Prostate gland (tissue), 2 donors: ENCODE measurements at regions not wholly inside any gene's neighbourhood (a gene's known extent, or its start where the extent isn't known, plus 50 kb on each side); places are given as distances from the start of the nearest gene placed in this dataset.

Experiments used
- DNase-seq: peaks from one replicate; pipeline ENCODE4 v3.0.0-alpha.2; 2019; ENCODE audit warnings: low spot score
- H3K27ac ChIP-seq, 2 donors: fragments of 200-600 bp; sonication (generic); 2 replicates each; pipeline ENCODE4 v1.5.1; 2017 to 2019
- H3K27me3 ChIP-seq: fragments of 200-600 bp; sonication (generic); replicated peaks from 2 replicates; pipeline ENCODE4 v1.5.1; 2019; ENCODE audit not compliant: insufficient read depth
- H3K36me3 ChIP-seq, 2 donors: fragments of 200-600 bp; sonication (generic); 1 replicate in 1 of 2; 2 replicates in 1 of 2; pipeline versions ENCODE4 v1.5.1 to v1.8.1; 2017 to 2019
- H3K4me1 ChIP-seq: fragments of 200-600 bp; sonication (generic); replicated peaks from 2 replicates; pipeline ENCODE4 v1.5.1; 2019
- H3K4me3 ChIP-seq, 2 donors: fragments of 200-600 bp; sonication (generic); 2 replicates each; pipeline ENCODE4 v1.5.1; 2017 to 2019
- H3K9me3 ChIP-seq: fragments of 200-600 bp; sonication (generic); 2 replicates; pipeline ENCODE4 v1.5.1; 2017
- POLR2A ChIP-seq: fragments of 450-650 bp; IDR thresholded peaks from one replicate; pipeline ENCODE4 v1.6.1; 2016; ENCODE audit warnings: antibody characterized with exemption, mild to moderate bottlenecking
- POLR2AphosphoS5 ChIP-seq: sonication (generic); formaldehyde crosslinking; IDR thresholded peaks from one replicate; pipeline ENCODE4 v1.6.1; 2017; ENCODE audit warnings: antibody characterized with exemption
- WGBS: methylation state at CpG from one replicate; pipeline ENCODE4 v1.1.5; 2018; 5-methylcytosine and 5-hydroxymethylcytosine counted together
- intact Hi-C: fragments of 100-400 bp; cut with DNase I; formaldehyde crosslinking; loops from one replicate; pipeline ENCODE4 v1.14.2; 2022
- TF ChIP-seq, protein P1 (sequence below), 4 experiments: fragments of 200-600 bp in 2 of 4; fragments of 450-650 bp in 2 of 4; sonication (generic) in 2 of 4; IDR thresholded peaks; 1 replicate in 3 of 4; 2 replicates in 1 of 4; pipeline ENCODE4 v1.5.1; 2016 to 2019; ENCODE audit warnings: antibody characterized with exemption in 4 of 4, mild to moderate bottlenecking in 2 of 4, moderate library complexity in 2 of 4

DNA sequence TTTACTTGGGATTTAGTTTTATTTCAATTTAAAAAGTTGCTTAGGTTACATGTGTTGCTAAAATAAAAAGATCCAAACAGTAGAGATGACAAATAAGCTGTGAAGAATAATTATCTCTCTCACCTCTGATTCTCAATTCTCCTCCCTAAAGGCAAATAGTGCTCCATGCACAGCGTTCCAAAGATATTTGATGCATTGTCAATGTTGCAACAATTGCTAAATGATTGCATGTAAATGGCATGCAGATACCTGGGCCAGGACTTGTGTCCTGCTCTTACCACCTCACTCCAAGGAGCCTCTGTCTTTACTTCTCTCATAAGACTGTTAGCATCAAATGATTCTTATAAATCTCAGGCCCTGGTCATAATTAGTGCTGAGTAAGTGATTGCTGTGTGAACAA, 217.7 kb downstream of the SEC23IP start:
- WGBS = 57% methylated on average over 1 of the region's 1 CpG
- no peak overlapping the region for H3K4me3 ChIP-seq
- H3K27me3 ChIP-seq = no peaks in the 10 kb centered on the region
- H3K4me1 ChIP-seq = no peaks in the 10 kb centered on the region
- H3K9me3 ChIP-seq = no peaks in the 10 kb centered on the region
- no peak overlapping the region for H3K27ac ChIP-seq
- H3K36me3 ChIP-seq = no peaks in the 10 kb centered on the region
- TF ChIP-seq POLR2A = no peak
- TF ChIP-seq, protein P1, sequence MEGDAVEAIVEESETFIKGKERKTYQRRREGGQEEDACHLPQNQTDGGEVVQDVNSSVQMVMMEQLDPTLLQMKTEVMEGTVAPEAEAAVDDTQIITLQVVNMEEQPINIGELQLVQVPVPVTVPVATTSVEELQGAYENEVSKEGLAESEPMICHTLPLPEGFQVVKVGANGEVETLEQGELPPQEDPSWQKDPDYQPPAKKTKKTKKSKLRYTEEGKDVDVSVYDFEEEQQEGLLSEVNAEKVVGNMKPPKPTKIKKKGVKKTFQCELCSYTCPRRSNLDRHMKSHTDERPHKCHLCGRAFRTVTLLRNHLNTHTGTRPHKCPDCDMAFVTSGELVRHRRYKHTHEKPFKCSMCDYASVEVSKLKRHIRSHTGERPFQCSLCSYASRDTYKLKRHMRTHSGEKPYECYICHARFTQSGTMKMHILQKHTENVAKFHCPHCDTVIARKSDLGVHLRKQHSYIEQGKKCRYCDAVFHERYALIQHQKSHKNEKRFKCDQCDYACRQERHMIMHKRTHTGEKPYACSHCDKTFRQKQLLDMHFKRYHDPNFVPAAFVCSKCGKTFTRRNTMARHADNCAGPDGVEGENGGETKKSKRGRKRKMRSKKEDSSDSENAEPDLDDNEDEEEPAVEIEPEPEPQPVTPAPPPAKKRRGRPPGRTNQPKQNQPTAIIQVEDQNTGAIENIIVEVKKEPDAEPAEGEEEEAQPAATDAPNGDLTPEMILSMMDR (IDR thresholded peaks at IDR 0.05) = no peak
- no peak for TF ChIP-seq POLR2AphosphoS5
- intact Hi-C loops = no loop called here
- DNase-seq = no peak

DNA sequence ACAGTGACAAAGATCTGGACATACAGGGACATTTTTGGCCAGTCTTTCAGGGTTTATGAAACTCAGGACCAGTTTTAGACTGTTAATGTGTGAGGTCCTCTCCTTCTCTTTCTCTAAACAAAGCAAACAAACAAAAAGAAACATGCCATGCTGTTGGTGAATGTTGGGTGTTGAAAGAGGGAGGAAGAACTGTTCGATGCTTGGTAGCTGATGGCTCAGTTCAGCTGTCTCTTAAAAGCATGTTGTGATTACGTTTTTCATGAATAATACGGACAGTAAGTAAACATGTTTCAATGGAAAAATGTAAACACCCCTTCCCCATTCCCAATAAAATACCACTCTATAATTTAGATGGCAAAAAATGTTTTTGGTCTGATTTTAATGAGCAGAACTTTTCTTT, 219.1 kb downstream of the SEC23IP start:
- Histone ChIP-seq H3K36me3 (no peaks in the 10 kb centered on the region), H3K4me1 (no peaks in the 10 kb centered on the region), H3K27ac (no peak overlapping the region), H3K27me3 (no peaks in the 10 kb centered on the region), H3K4me3 (no peak overlapping the region), H3K9me3 (no peaks in the 10 kb centered on the region)
- intact Hi-C loops = no loop called here
- 46% methylated on average over 3 of the region's 3 CpGs for WGBS
- no peak for TF ChIP-seq POLR2A
- no peak for TF ChIP-seq POLR2AphosphoS5
- TF ChIP-seq, protein P1 (IDR thresholded peaks at IDR 0.05) = no peak
- no peak for DNase-seq

DNA sequence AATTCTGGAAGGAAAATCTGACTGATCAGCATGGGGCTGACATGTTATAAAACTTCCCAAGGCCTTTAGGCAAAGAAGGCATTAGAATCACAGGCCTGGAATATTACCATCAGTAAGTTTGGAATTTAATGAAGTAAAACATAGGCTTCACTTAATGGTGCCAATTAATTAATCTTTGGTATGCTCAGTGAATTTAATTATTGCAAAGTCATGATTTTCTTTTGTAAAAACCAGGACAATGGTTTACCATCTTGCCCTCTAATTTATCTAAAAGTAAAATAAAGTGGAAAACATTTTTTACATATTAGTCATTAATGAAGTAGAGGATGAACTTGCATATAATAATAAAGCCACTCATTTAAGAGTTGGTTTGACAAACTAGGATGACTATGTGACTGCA, 220.3 kb downstream of the SEC23IP start:
- Histone ChIP-seq H3K9me3 (no peaks in the 10 kb centered on the region), H3K27me3 (no peaks in the 10 kb centered on the region), H3K27ac (no peak overlapping the region), H3K4me3 (no peak overlapping the region), H3K4me1 (no peaks in the 10 kb centered on the region), H3K36me3 (no peaks in the 10 kb centered on the region)
- TF ChIP-seq, protein P1 (IDR thresholded peaks at IDR 0.05) = no peak
- no peak for TF ChIP-seq POLR2A
- no peak for TF ChIP-seq POLR2AphosphoS5
- no peak for DNase-seq
- intact Hi-C loops = no loop called here

DNA sequence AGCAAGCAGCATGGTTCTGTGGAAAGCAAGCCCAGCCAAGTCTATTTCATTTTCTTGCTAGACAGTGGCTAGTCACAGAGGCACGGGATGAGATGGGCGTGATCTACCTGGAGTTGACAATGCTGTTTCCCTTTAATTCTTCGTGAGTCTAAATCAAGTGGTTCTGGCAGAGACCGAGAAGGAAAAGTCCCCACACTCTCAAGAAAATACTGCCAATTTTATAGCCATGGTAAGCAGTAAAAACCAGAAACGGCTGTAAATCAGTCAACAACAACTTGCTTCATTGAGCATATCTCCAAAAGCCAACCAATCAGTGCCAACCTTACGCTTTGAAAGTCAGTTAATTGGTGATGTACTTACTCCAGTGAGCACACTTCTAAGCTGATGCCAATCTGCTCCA, 223.4 kb downstream of the SEC23IP start:
- H3K27ac ChIP-seq = no peak overlapping the region
- H3K36me3 ChIP-seq = no peaks in the 10 kb centered on the region
- intact Hi-C loops = no loop called here
- peak; percentile 64 for TF ChIP-seq POLR2AphosphoS5
- TF ChIP-seq, protein P1 (IDR thresholded peaks at IDR 0.05) = no peak
- no peaks in the 10 kb centered on the region for H3K9me3 ChIP-seq
- H3K27me3 ChIP-seq = no peaks in the 10 kb centered on the region
- WGBS = 11% methylated on average over 6 of the region's 6 CpGs
- H3K4me1 ChIP-seq = no peaks in the 10 kb centered on the region
- no peak overlapping the region for H3K4me3 ChIP-seq
- peak; percentile 73 for DNase-seq

DNA sequence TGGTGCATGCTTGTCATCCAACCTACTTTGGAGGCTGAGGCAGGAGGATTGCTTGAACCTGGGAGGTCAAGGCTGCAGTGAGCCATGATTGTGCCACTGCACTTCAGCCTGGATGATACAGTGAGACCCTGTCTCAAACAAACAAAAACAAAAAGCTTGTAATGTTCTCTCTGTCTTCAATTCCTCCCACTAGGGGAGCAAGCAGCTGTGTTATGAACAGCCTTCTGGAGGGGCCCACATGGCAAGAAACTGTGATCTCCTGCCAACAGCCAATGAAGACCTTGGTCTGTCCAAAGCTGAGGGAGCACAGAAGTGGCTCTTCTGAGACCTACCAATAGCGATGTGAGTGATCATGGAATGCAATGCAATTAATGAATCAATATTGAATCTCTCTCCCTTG, 229.2 kb downstream of the SEC23IP start:
- Histone ChIP-seq H3K9me3 (no peaks in the 10 kb centered on the region), H3K27ac (no peak overlapping the region), H3K27me3 (no peaks in the 10 kb centered on the region), H3K4me1 (no peaks in the 10 kb centered on the region), H3K4me3 (no peak overlapping the region), H3K36me3 (no peaks in the 10 kb centered on the region)
- no peak for DNase-seq
- intact Hi-C loops = no loop called here
- no peak for TF ChIP-seq POLR2AphosphoS5
- TF ChIP-seq, protein P1 (IDR thresholded peaks at IDR 0.05) = no peak
- TF ChIP-seq POLR2A = no peak
- 100% methylated on average over 1 of the region's 1 CpG for WGBS
